OCI-LY1 (cell line): ENCODE measurements at regions not wholly inside any gene's neighbourhood (a gene's known extent, or its start where the extent isn't known, plus 50 kb on each side); places are given as distances from the start of the nearest gene placed in this dataset.

Source experiments
- H2AFZ ChIP-seq: fragments of 200-600 bp; sonication (generic), shearing (Covaris generic); 2 replicates; pipeline ENCODE4 v1.6.0; 2014; ENCODE audit warnings: antibody characterized with exemption, mild to moderate bottlenecking, low read length
- H3F3A ChIP-seq: fragments of 200-600 bp; sonication (generic), shearing (Covaris generic); 2 replicates; pipeline ENCODE4 v1.6.0; 2014; ENCODE audit warnings: mild to moderate bottlenecking, antibody characterized with exemption, low read length, moderate library complexity; ENCODE audit not compliant: insufficient read depth
- H3K27ac ChIP-seq: fragments of 200-600 bp; sonication (generic); 2 replicates; pipeline ENCODE4 v1.5.1; 2014; ENCODE audit warnings: low read length, mixed run types, mild to moderate bottlenecking, low read depth; ENCODE audit not compliant: poor library complexity, severe bottlenecking
- H3K27me3 ChIP-seq: fragments of 200-600 bp; sonication (generic); 2 replicates; pipeline ENCODE4 v1.6.0; 2014; ENCODE audit warnings: antibody characterized with exemption, mild to moderate bottlenecking, low read length, moderate library complexity; ENCODE audit not compliant: insufficient read depth
- H3K36me3 ChIP-seq: fragments of 200-600 bp; sonication (generic); 2 replicates; pipeline ENCODE4 v1.6.1; 2014; ENCODE audit warnings: mild to moderate bottlenecking, antibody characterized with exemption, low read length, moderate library complexity, mixed read lengths; ENCODE audit not compliant: insufficient read depth
- H3K4me1 ChIP-seq: fragments of 200-600 bp; sonication (generic); 2 replicates; pipeline ENCODE4 v1.5.1; 2014; ENCODE audit warnings: mild to moderate bottlenecking, low read length, moderate library complexity; ENCODE audit not compliant: insufficient read depth, severe bottlenecking
- H3K4me2 ChIP-seq: fragments of 200-600 bp; sonication (generic), shearing (Covaris generic); 2 replicates; pipeline ENCODE4 v1.6.1; 2014; ENCODE audit warnings: low read length
- H3K4me3 ChIP-seq: fragments of 200-600 bp; sonication (generic); 2 replicates; pipeline ENCODE4 v1.5.1; 2014; ENCODE audit warnings: low read length, low read depth, mild to moderate bottlenecking, mixed read lengths; ENCODE audit not compliant: poor library complexity, severe bottlenecking
- H3K79me2 ChIP-seq: fragments of 200-600 bp; shearing (Covaris generic); 2 replicates; pipeline ENCODE4 v1.6.1; 2016; ENCODE audit warnings: mixed run types, low read length, mixed read lengths; ENCODE audit not compliant: insufficient read depth
- H3K9ac ChIP-seq: fragments of 200-600 bp; sonication (generic), shearing (Covaris generic); 2 replicates; pipeline ENCODE4 v1.6.1; 2014; ENCODE audit warnings: mild to moderate bottlenecking, low read length, mixed read lengths
- H3K9me2 ChIP-seq: fragments of 200-600 bp; sonication (generic), shearing (Covaris generic); 2 replicates; pipeline ENCODE4 v1.6.1; 2014; ENCODE audit warnings: low read depth, mild to moderate bottlenecking, low read length, mixed read lengths
- H3K9me3 ChIP-seq: fragments of 200-600 bp; shearing (Covaris generic); 2 replicates; pipeline ENCODE4 v1.6.1; 2014; ENCODE audit warnings: low read length, mixed read lengths
- H4K20me1 ChIP-seq: fragments of 200-600 bp; sonication (generic), shearing (Covaris generic); 2 replicates; pipeline ENCODE4 v1.6.0; 2016; ENCODE audit warnings: mild to moderate bottlenecking, low read length; ENCODE audit not compliant: insufficient read depth
- CTCF ChIP-seq: fragments of 200-600 bp; sonication (generic), shearing (Covaris generic); IDR thresholded peaks from 2 replicates; pipeline ENCODE4 v1.5.1; 2017; ENCODE audit warnings: mild to moderate bottlenecking, antibody characterized with exemption, low read length, moderate library complexity, mixed read lengths
- EZH2 ChIP-seq: fragments of 200-600 bp; sonication (generic), shearing (Covaris generic); IDR thresholded peaks from 2 replicates; pipeline ENCODE4 v1.8.0; 2017; ENCODE audit warnings: borderline replicate concordance, mixed run types, mild to moderate bottlenecking, antibody characterized with exemption, low read length, moderate library complexity, mixed read lengths

GRCh38 chr14:65808390-65808789 is 395.9 kb downstream of the FUT8 start:
- H3F3A ChIP-seq, result no peaks in the 10 kb centered on the region
- no peak overlapping the region for H3K4me2 ChIP-seq
- no peaks in the 10 kb centered on the region for H3K9me2 ChIP-seq
- no peak overlapping the region for H3K4me3 ChIP-seq
- H3K4me1 ChIP-seq, result no peaks in the 10 kb centered on the region
- TF ChIP-seq CTCF (no peak), EZH2 (no peak)
- no peak overlapping the region for H3K9ac ChIP-seq
- no peak overlapping the region for H2AFZ ChIP-seq
- H3K79me2 ChIP-seq, result no peaks in the 10 kb centered on the region
- no peak overlapping the region for H3K27ac ChIP-seq
- peaks cover 17% of the 10 kb centered on the region for H3K9me3 ChIP-seq
- no peaks in the 10 kb centered on the region for H4K20me1 ChIP-seq
- H3K36me3 ChIP-seq, result no peaks in the 10 kb centered on the region
- 0 out of 2 replicates have a peak, but pooled peaks cover 2% of the 10 kb centered on the region for H3K27me3 ChIP-seq

DNA sequence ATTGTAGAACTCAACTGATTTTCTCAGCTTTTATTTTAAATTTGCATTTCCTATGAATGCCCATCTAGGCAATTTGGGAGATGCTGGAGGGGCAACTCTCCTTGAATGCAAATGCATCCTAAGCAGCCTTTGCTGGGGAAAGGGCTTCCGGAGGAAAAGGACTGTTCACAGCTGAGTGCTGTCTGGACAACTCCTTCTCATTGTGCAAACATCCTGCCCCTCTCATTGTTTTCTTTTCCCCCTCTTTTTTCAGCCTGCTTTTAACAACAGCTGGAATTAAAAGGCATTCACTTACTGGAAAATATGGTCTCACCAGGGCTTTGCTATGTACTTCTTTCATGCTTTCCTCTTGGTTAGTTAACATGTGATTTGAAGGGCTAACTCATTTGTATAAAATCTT is 397.8 kb downstream of the FUT8 start:
- Histone ChIP-seq H3K27ac (no peak overlapping the region), H3K9ac (no peak overlapping the region), H3K4me3 (no peak overlapping the region), H3K79me2 (no peaks in the 10 kb centered on the region), H4K20me1 (no peaks in the 10 kb centered on the region), H3K4me2 (no peak overlapping the region), H3F3A (no peaks in the 10 kb centered on the region), H3K9me2 (no peaks in the 10 kb centered on the region), H2AFZ (no peak overlapping the region), H3K4me1 (no peaks in the 10 kb centered on the region), H3K27me3 (0 out of 2 replicates have a peak, but pooled peaks cover 2% of the 10 kb centered on the region), H3K36me3 (no peaks in the 10 kb centered on the region), H3K9me3 (peaks cover 17% of the 10 kb centered on the region)
- TF ChIP-seq EZH2 (no peak), CTCF (no peak)

DNA sequence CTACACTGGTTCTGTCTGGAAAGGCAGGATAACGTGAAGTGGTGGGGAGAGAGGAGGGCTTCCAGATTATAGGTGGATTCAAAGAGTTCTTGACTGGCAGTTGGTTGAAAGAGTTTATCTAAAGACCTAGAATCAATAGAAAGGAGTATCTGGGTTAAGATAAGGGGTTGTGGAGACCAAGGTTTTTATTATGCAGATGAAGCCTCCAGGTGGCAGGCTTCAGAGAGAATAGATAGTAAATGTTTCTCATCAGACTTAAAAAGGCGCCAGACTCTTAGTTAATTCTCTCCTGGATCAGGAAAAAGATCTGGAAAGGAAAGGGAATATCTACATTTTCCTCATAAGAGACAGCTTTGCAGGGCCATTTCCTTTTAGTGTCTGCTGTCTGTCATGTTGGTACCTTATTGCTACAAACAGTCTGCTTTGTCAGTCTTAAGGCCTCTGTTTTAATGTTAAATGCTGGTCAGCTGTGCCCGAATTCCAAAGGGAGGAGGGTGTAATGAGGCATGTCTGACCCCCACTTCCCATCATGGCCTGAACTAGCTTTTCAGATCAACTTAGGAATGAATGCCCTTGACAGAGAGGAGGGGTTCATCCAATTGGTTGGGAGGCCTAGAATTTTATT is 401.3 kb downstream of the FUT8 start:
- H2AFZ ChIP-seq, result no peak overlapping the region
- no peak overlapping the region for H3K27ac ChIP-seq
- no peaks in the 10 kb centered on the region for H3K79me2 ChIP-seq
- no peak overlapping the region for H3K9ac ChIP-seq
- H3F3A ChIP-seq, result no peaks in the 10 kb centered on the region
- 0 out of 2 replicates have a peak, but pooled peaks cover 2% of the 10 kb centered on the region for H3K27me3 ChIP-seq
- H3K4me2 ChIP-seq, result no peak overlapping the region
- H4K20me1 ChIP-seq, result no peaks in the 10 kb centered on the region
- H3K9me3 ChIP-seq, result 0 out of 2 replicates have a peak, but pooled peaks cover 8% of the 10 kb centered on the region
- no peak overlapping the region for H3K4me3 ChIP-seq
- H3K9me2 ChIP-seq, result no peaks in the 10 kb centered on the region
- no peaks in the 10 kb centered on the region for H3K4me1 ChIP-seq
- no peaks in the 10 kb centered on the region for H3K36me3 ChIP-seq
- TF ChIP-seq CTCF (no peak), EZH2 (no peak)
